NCI-H2029 (cell line): ENCODE measurements at regions not wholly inside any gene's neighbourhood (a gene's known extent, or its start where the extent isn't known, plus 50 kb on each side); places are given as distances from the start of the nearest gene placed in this dataset.
"Not testable (repeated sequence)": the region's sequence is repeated elsewhere in the genome, so short reads cannot be mapped to it uniquely, and the experiment has no call there.

Source experiments
- DNase-seq: peaks from one replicate; lab custom pipeline; 2025; lab: John Stamatoyannopoulos, UW

- DNase-seq = not testable (repeated sequence)
These were observed 94.8 kb upstream of the BNIP2 start for GRCh38 chr15:59783774-59784520.

DNA sequence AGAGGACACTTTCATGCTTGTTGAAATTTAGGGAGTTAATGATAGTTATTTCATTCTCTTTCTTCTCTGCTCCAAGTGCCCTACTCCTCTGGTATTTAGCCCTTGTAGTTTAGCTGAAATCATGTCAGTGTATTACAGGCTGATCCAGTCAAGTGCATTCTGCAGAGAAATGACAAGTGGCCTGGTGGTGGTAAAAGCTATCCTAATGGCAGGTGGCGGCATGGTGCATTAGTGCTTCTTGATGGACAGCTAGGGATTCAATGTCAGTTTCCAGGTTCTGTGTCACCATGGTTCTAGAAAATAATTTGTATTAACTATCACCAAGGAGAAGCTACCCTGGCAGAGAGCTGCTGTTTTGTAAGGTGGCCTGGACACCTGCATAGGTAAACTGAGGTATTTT, 90.0 kb upstream of the BNIP2 start:
- no peak for DNase-seq

DNA sequence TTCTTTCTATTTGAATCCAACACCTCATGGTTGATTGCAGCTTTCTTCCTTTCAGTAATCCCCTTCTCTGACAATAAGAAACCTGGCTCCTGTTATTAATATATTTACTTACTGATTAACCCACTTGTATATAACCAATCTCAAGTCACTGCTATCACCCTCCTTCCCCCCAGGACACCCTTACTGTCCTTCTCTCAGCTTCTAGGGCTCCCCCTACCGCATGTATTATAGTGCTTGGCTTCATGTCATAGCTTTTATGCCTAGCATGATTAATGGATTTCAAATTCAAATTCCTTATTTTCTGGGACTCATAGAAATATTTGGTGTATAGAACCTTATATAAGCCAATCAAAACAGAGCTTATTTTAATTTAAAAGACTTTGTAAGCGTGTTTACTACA, 75.7 kb upstream of the BNIP2 start:
- DNase-seq = no peak

GRCh38 chr15:59762558-59762957, 73.4 kb upstream of the BNIP2 start:
- DNase-seq = no peak

DNA sequence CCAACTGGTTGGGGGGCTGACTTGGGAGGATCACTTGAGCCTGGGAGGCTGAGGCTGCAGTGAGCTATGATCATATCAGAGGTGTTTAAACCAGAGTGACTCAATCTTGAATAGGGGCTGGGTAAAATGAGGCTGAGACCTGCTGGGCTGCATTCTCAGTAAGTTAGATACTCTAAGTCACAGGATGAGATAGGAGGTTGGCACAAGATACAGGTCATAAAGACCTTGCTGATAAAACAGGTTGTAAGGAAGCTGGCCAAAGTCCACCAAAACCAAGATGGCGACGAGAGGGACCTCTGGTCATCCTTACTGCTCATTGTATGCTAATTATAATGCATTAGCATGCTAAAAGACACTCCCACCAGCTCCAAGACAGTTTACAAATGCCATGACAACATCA, 71.1 kb upstream of the BNIP2 start:
- DNase-seq = not testable (repeated sequence)

- DNase-seq = no peak
These were observed 62.7 kb upstream of the BNIP2 start for GRCh38 chr15:59751552-59752413.

DNA sequence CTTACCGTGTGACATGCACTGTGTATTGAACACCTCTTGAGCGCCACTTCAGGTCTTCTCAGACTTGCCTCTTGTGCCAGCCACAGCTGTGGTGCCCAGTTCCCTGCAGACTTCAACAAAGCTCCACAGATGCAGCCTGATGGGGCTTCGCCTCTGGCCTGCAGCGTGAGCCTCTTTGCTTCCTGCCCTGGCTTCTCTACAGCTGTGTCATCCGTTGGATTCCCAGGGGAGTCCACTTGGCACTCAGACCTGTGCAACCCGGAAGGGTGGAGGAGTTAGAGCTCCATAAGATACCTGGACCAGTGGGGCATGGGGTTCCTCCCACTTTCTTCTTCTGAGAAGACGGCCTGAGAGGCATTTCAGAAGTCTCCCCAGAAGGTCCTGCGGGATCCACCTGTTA, 57.7 kb upstream of the BNIP2 start:
- peak; percentile 56 for DNase-seq

- peak; percentile 37 for DNase-seq
These were observed 52.3 kb upstream of the BNIP2 start for GRCh38 chr15:59741274-59741906.

DNA sequence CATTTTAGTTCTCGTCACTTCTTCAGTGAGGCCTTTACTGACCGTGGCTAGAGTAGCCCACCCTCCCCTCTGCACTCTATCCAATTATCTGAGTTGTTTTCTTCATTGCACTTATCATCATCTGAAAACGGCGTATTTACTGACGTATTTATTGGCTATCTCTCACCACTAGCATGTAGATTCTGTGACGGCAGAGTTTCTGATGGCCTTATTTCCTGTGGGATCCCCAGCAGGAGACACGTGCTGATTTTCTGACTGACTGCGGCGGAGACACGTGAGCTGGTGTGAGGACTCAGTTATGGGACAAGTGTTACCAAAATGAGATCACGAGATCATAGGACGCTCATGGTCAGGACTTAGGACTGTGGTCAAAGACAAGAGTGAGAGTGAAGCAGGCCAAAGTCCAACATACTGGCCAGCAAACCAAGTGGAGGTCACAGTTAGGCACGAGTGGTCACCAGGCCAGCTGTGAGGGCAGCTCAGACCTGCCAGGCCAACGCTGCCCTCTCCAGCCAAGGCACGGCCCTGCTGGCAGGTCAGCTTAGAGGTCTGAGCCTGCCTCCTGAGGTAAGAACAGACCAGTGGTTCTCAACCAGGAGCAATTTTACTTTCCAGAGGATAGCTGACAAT, 50.6 kb upstream of the BNIP2 start:
- DNase-seq = no peak
